CD14-positive monocyte (primary cell): ENCODE measurements at regions not wholly inside any gene's neighbourhood (a gene's known extent, or its start where the extent isn't known, plus 50 kb on each side); places are given as distances from the start of the nearest gene placed in this dataset.

Experiments used
- DNase-seq, 3 donors: peaks; one replicate each; pipeline ENCODE4 v3.0.0-alpha.2; 2011 to 2022
- H2AFZ ChIP-seq: 2 replicates; pipeline ENCODE4 v1.6.0; 2012; ENCODE audit warnings: mild to moderate bottlenecking, low read depth, low read length, inconsistent platforms; ENCODE audit not compliant: insufficient read depth, poor library complexity, severe bottlenecking
- H3K27ac ChIP-seq, 2 donors: 1 replicate in 1 of 2; 2 replicates in 1 of 2; pipeline ENCODE4 v1.5.1; 2012 to 2013; ENCODE audit warnings: low read length in 2 of 2, control low read depth in 1 of 2, inconsistent platforms in 1 of 2, low read depth in 1 of 2, mild to moderate bottlenecking in 1 of 2
- H3K27me3 ChIP-seq, 2 donors: one replicate each; pipeline versions ENCODE4 v1.6.0 to v1.6.1; 2011 to 2013; ENCODE audit warnings: low read length in 2 of 2; ENCODE audit not compliant: control insufficient read depth in 2 of 2, insufficient read depth in 2 of 2
- H3K36me3 ChIP-seq, 2 donors: replicated peaks in 1 of 2; 1 replicate in 1 of 2; 2 replicates in 1 of 2; pipeline versions ENCODE4 v1.5.1 to v1.6.1; 2012 to 2013; ENCODE audit warnings: low read length in 2 of 2, control low read depth in 1 of 2, inconsistent platforms in 1 of 2, mild to moderate bottlenecking in 1 of 2; ENCODE audit not compliant: insufficient read depth in 2 of 2, control insufficient read depth in 1 of 2
- H3K4me1 ChIP-seq, 2 donors: 1 replicate in 1 of 2; 2 replicates in 1 of 2; pipeline versions ENCODE4 v1.5.1 to v1.6.1; 2012 to 2013; ENCODE audit warnings: low read length in 2 of 2, control low read depth in 1 of 2, inconsistent platforms in 1 of 2, mild to moderate bottlenecking in 1 of 2, moderate library complexity in 1 of 2; ENCODE audit not compliant: insufficient read depth in 2 of 2, control insufficient read depth in 1 of 2
- H3K4me2 ChIP-seq: replicated peaks from 2 replicates; pipeline ENCODE3; 2012; ENCODE audit warnings: low read length, moderate library complexity, mild to moderate bottlenecking; ENCODE audit not compliant: poor library complexity, severe bottlenecking; ENCODE audit errors: extremely low read depth
- H3K4me3 ChIP-seq, 3 experiments: fragments of 200-600 bp in 1 of 3; sonication (generic) in 1 of 3; replicated peaks in 1 of 3; 1 replicate in 2 of 3; 2 replicates in 1 of 3; pipeline ENCODE4 v1.5.1; 2011 to 2013; ENCODE audit warnings: low read length in 3 of 3, mild to moderate bottlenecking in 3 of 3, control low read depth in 2 of 3, low read depth in 2 of 3, inconsistent platforms in 1 of 3, moderate library complexity in 1 of 3
- H3K79me2 ChIP-seq: 2 replicates; pipeline ENCODE4 v1.6.0; 2012; ENCODE audit warnings: mild to moderate bottlenecking, control low read depth, inconsistent platforms, low read length, moderate library complexity; ENCODE audit not compliant: insufficient read depth
- H3K9ac ChIP-seq: 2 replicates; pipeline ENCODE4 v1.6.0; 2017; ENCODE audit warnings: low read length, mild to moderate bottlenecking; ENCODE audit not compliant: insufficient read depth, poor library complexity, severe bottlenecking
- H3K9me3 ChIP-seq, 2 donors: replicated peaks in 1 of 2; 1 replicate in 1 of 2; 2 replicates in 1 of 2; pipeline versions ENCODE4 v1.5.1 to v1.6.1; 2012 to 2013; ENCODE audit warnings: low read length in 2 of 2, control low read depth in 1 of 2; ENCODE audit not compliant: control insufficient read depth in 1 of 2, insufficient read depth in 1 of 2
- H4K20me1 ChIP-seq: 2 replicates; pipeline ENCODE4 v1.6.0; 2012; ENCODE audit warnings: mild to moderate bottlenecking, low read length, control low read depth, moderate library complexity; ENCODE audit not compliant: insufficient read depth
- H3K27ac Mint-ChIP-seq, 7 donors: one replicate each; pipeline ENCODE4 v1.8.0; 2020; ENCODE audit warnings: mild to moderate bottlenecking in 7 of 7, mixed read lengths in 7 of 7, moderate library complexity in 6 of 7, inconsistent platforms in 2 of 7
- H3K27me3 Mint-ChIP-seq, 3 donors: one replicate each; pipeline ENCODE4 v1.8.0; 2021 to 2022; ENCODE audit warnings: low read depth in 3 of 3, mild to moderate bottlenecking in 3 of 3, mixed read lengths in 3 of 3, moderate library complexity in 3 of 3, inconsistent platforms in 1 of 3
- H3K36me3 Mint-ChIP-seq, 2 donors: one replicate each; pipeline ENCODE4 v1.8.0; 2020; ENCODE audit warnings: mixed read lengths in 2 of 2, inconsistent platforms in 1 of 2, mild to moderate bottlenecking in 1 of 2
- H3K4me1 Mint-ChIP-seq: one replicate; pipeline ENCODE4 v1.8.0; 2020; ENCODE audit warnings: mild to moderate bottlenecking, mixed read lengths
- H3K4me3 Mint-ChIP-seq, 2 donors: one replicate each; pipeline ENCODE4 v1.8.0; 2020; ENCODE audit warnings: mild to moderate bottlenecking in 2 of 2, mixed read lengths in 2 of 2, moderate library complexity in 1 of 2
- H3K9me3 Mint-ChIP-seq, 7 donors: one replicate each; pipeline ENCODE4 v1.8.0; 2020 to 2022; ENCODE audit warnings: mixed read lengths in 7 of 7, mild to moderate bottlenecking in 6 of 7, moderate library complexity in 6 of 7, inconsistent platforms in 2 of 7
- WGBS: methylation state at CpG from one replicate; pipeline ENCODE4 v1.1.5; 2013; ENCODE audit warnings: missing lambda C conversion rate; ENCODE audit not compliant: insufficient coverage; 5-methylcytosine and 5-hydroxymethylcytosine counted together
- intact Hi-C, 2 donors: fragments of 100-400 bp; cut with micrococcal nuclease; formaldehyde crosslinking; loops; one replicate each; pipeline versions ENCODE4 v1.15.0 to v1.15.1; 2023
- TF ChIP-seq, protein P1 (sequence below): fragments of 200-600 bp; IDR thresholded peaks from one replicate; pipeline ENCODE4 v1.8.0; 2022; ENCODE audit warnings: antibody characterized with exemption, mild to moderate bottlenecking

DNA sequence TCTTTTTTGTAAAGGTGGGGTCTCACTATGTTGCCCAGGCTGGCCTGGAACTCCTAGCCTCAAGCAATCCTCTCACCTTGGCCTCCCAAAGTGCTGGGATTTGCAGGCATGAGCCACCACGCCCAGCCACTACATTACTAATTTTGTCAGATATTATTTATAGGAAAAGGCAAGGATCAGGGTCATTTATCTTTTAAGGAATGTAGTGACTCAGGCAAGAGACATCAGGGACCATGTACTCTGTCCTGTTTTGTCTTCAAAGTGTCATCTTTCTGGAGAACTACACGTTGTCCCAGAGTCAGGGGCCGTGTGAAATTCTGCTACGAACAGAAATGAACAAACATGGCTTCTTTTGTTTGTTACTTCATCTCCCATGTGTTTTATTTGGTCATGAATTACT is 105.3 kb downstream of the NPTX2 start:
- H3K27ac Mint-ChIP-seq: no peak overlapping the region
- Histone ChIP-seq H2AFZ (no peak overlapping the region), H3K9ac (no peak overlapping the region), H3K4me3 (no peak overlapping the region), H3K36me3 (no peaks in the 10 kb centered on the region), H3K27me3 (no peaks in the 10 kb centered on the region), H3K4me1 (no peaks in the 10 kb centered on the region), H4K20me1 (no peaks in the 10 kb centered on the region), H3K4me2 (no peak overlapping the region), H3K9me3 (no peaks in the 10 kb centered on the region), H3K27ac (no peak overlapping the region), H3K79me2 (no peaks in the 10 kb centered on the region)
- peaks cover 6% of the 10 kb centered on the region in 3 donors for H3K27me3 Mint-ChIP-seq
- H3K36me3 Mint-ChIP-seq: no peaks in the 10 kb centered on the region
- DNase-seq: no peak
- TF ChIP-seq, protein P1, sequence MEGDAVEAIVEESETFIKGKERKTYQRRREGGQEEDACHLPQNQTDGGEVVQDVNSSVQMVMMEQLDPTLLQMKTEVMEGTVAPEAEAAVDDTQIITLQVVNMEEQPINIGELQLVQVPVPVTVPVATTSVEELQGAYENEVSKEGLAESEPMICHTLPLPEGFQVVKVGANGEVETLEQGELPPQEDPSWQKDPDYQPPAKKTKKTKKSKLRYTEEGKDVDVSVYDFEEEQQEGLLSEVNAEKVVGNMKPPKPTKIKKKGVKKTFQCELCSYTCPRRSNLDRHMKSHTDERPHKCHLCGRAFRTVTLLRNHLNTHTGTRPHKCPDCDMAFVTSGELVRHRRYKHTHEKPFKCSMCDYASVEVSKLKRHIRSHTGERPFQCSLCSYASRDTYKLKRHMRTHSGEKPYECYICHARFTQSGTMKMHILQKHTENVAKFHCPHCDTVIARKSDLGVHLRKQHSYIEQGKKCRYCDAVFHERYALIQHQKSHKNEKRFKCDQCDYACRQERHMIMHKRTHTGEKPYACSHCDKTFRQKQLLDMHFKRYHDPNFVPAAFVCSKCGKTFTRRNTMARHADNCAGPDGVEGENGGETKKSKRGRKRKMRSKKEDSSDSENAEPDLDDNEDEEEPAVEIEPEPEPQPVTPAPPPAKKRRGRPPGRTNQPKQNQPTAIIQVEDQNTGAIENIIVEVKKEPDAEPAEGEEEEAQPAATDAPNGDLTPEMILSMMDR: no peak
- H3K4me1 Mint-ChIP-seq: no peaks in the 10 kb centered on the region
- intact Hi-C loops: no loop called here
- WGBS: no CpG with 5 or more reads among the region's 4 CpGs
- peaks cover 0 to 2% (median 0%) of the 10 kb centered on the region in 7 donors for H3K9me3 Mint-ChIP-seq
- no peak overlapping the region for H3K4me3 Mint-ChIP-seq

DNA sequence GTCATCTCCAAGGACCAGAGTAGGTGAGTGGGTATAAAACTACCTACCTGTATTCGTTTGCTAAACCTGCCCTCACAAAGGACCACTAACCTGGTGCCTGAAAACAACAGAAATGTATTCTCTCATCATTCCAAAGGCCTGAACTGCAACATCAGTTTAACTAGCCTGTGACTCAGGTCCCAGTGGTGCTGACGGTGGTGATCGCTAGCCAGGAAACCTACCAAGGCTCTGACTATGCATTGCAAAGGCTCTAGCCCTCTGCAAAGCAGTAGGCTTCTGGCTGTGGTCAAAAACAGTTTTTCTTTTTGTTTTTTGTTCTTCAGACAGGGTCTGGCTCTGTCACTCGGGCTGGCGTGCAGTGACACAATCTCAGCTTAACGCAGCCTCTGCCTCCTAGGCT is 107.5 kb downstream of the NPTX2 start:
- Histone ChIP-seq H3K9me3 (no peaks in the 10 kb centered on the region), H3K4me3 (no peak overlapping the region), H3K9ac (no peak overlapping the region), H4K20me1 (no peaks in the 10 kb centered on the region), H3K36me3 (no peaks in the 10 kb centered on the region), H3K79me2 (no peaks in the 10 kb centered on the region), H3K4me2 (no peak overlapping the region), H3K27me3 (no peaks in the 10 kb centered on the region), H3K27ac (no peak overlapping the region), H2AFZ (no peak overlapping the region), H3K4me1 (no peaks in the 10 kb centered on the region)
- intact Hi-C loops: no loop called here
- WGBS: 88% methylated on average over 3 of the region's 6 CpGs
- no peaks in the 10 kb centered on the region for H3K4me1 Mint-ChIP-seq
- no peaks in the 10 kb centered on the region for H3K36me3 Mint-ChIP-seq
- peaks cover 0 to 2% (median 0%) of the 10 kb centered on the region in 7 donors for H3K9me3 Mint-ChIP-seq
- H3K27me3 Mint-ChIP-seq: peaks cover 7 to 12% (median 10%) of the 10 kb centered on the region in 3 donors
- no peak overlapping the region for H3K4me3 Mint-ChIP-seq
- TF ChIP-seq, protein P1: no peak
- H3K27ac Mint-ChIP-seq: no peak overlapping the region
- DNase-seq: no peak
